HepG2 (cell line): ENCODE measurements at regions not wholly inside any gene's neighbourhood (a gene's known extent, or its start where the extent isn't known, plus 50 kb on each side); places are given as distances from the start of the nearest gene placed in this dataset.

Source experiments
- ARID3A ChIP-seq: IDR thresholded peaks from 2 replicates; pipeline ENCODE4 v1.6.1; 2012; ENCODE audit warnings: low read depth, low read length, improper control_type of control experiment
- ATF5 ChIP-seq: sonication (generic); formaldehyde crosslinking; IDR thresholded peaks from 2 replicates; pipeline ENCODE4 v1.4.0; 2020; ENCODE audit warnings: mild to moderate bottlenecking, low read depth, missing genetic modification reagents
- ATF7-NPFF ChIP-seq: sonication (generic); formaldehyde crosslinking; IDR thresholded peaks from 2 replicates; pipeline ENCODE4 v1.8.1; 2023; ENCODE audit warnings: mild to moderate bottlenecking, low read depth, missing genetic modification reagents, moderate library complexity
- CCDC6 ChIP-seq: sonication (generic); formaldehyde crosslinking; IDR thresholded peaks from 2 replicates; pipeline ENCODE4 v1.8.1; 2022; ENCODE audit warnings: mild to moderate bottlenecking, missing genetic modification reagents, moderate library complexity
- CREM ChIP-seq, 2 experiments: sonication (generic) in 1 of 2; formaldehyde crosslinking in 1 of 2; IDR thresholded peaks; 2 replicates each; pipeline versions ENCODE4 v1.4.0 to v1.6.1; 2016 to 2020; ENCODE audit warnings: antibody characterized with exemption in 1 of 2, mild to moderate bottlenecking in 1 of 2, missing genetic modification reagents in 1 of 2
- DRAP1 ChIP-seq: IDR thresholded peaks from 2 replicates; pipeline ENCODE4 v1.6.1; 2016; ENCODE audit warnings: missing genetic modification reagents, missing compliant biosample characterization
- EHMT2 ChIP-seq: fragments of 200-600 bp; sonication (generic); IDR thresholded peaks from 2 replicates; pipeline ENCODE4 v1.7.0; 2017; ENCODE audit warnings: antibody characterized with exemption, low read depth, low read length, borderline replicate concordance
- FOSL2 ChIP-seq: sonication (generic); formaldehyde crosslinking; IDR thresholded peaks from 2 replicates; pipeline ENCODE4 v1.4.0; 2020; ENCODE audit warnings: missing genetic modification reagents
- FOXK2 ChIP-seq: fragments of 450-650 bp; IDR thresholded peaks from 2 replicates; pipeline ENCODE4 v1.6.1; 2016
- IKZF5 ChIP-seq: IDR thresholded peaks from 2 replicates; pipeline ENCODE4 v1.6.1; 2018; ENCODE audit warnings: missing genetic modification reagents, mild to moderate bottlenecking, missing compliant biosample characterization
- RCOR2 ChIP-seq: IDR thresholded peaks from 2 replicates; pipeline ENCODE4 v1.6.1; 2016; ENCODE audit warnings: missing biosample characterization, missing genetic modification reagents
- SIN3B ChIP-seq: fragments of 150-350 bp; IDR thresholded peaks from 2 replicates; pipeline ENCODE4 v1.6.1; 2014; ENCODE audit warnings: low read length
- SOX13 ChIP-seq, 3 experiments: fragments of 450-650 bp in 1 of 3; sonication (generic) in 1 of 3; formaldehyde crosslinking in 1 of 3; IDR thresholded peaks in 2 of 3; conservative IDR thresholded peaks in 1 of 3; 2 replicates each; pipeline versions ENCODE4 v1.5.0 to v1.6.1; 2016 to 2020; ENCODE audit warnings: antibody characterized with exemption in 1 of 3, mild to moderate bottlenecking in 1 of 3, missing compliant biosample characterization in 1 of 3, missing genetic modification reagents in 1 of 3, moderate library complexity in 1 of 3
- TBL1XR1 ChIP-seq: fragments of 150-350 bp; IDR thresholded peaks from 2 replicates; pipeline ENCODE4 v1.6.1; 2014; ENCODE audit warnings: borderline replicate concordance, low read length; ENCODE audit not compliant: partially characterized antibody
- TCF12 ChIP-seq, 2 experiments: fragments of 450-650 bp in 1 of 2; sonication (generic) in 1 of 2; formaldehyde crosslinking in 1 of 2; IDR thresholded peaks; 2 replicates each; pipeline versions ENCODE4 v1.6.1 to v1.8.0; 2017 to 2022; ENCODE audit warnings: antibody characterized with exemption in 1 of 2, mild to moderate bottlenecking in 1 of 2, missing genetic modification reagents in 1 of 2, moderate library complexity in 1 of 2
- ZBTB34 ChIP-seq: sonication (generic); formaldehyde crosslinking; IDR thresholded peaks from 2 replicates; pipeline ENCODE4 v1.8.0; 2022; ENCODE audit warnings: mild to moderate bottlenecking, missing genetic modification reagents
- ZGPAT ChIP-seq: IDR thresholded peaks from 2 replicates; pipeline ENCODE4 v1.6.1; 2016; ENCODE audit warnings: mild to moderate bottlenecking
- ZKSCAN8 ChIP-seq: IDR thresholded peaks from 2 replicates; pipeline ENCODE4 v1.6.1; 2016; ENCODE audit warnings: borderline replicate concordance, missing genetic modification reagents, missing compliant biosample characterization
- ZMYM2 ChIP-seq: sonication (generic); formaldehyde crosslinking; IDR thresholded peaks from 2 replicates; pipeline ENCODE4 v1.8.0; 2022; ENCODE audit warnings: mild to moderate bottlenecking, missing genetic modification reagents
- ZNF101 ChIP-seq: sonication (generic); formaldehyde crosslinking; IDR thresholded peaks from 2 replicates; pipeline ENCODE4 v1.4.0; 2020; ENCODE audit warnings: mild to moderate bottlenecking, low read depth, missing genetic modification reagents, borderline replicate concordance
- ZNF329 ChIP-seq: sonication (generic); formaldehyde crosslinking; IDR thresholded peaks from 2 replicates; pipeline ENCODE4 v1.9.0; 2021; ENCODE audit warnings: low read depth, mild to moderate bottlenecking, missing genetic modification reagents
- ZNF354B ChIP-seq: sonication (generic); formaldehyde crosslinking; IDR thresholded peaks from 2 replicates; pipeline ENCODE4 v1.8.0; 2022; ENCODE audit warnings: mild to moderate bottlenecking, missing genetic modification reagents
- ZNF564 ChIP-seq: sonication (generic); formaldehyde crosslinking; IDR thresholded peaks from 2 replicates; pipeline ENCODE4 v1.8.1; 2023; ENCODE audit warnings: mild to moderate bottlenecking, missing genetic modification reagents
- ZNF703 ChIP-seq: sonication (generic); formaldehyde crosslinking; IDR thresholded peaks from 2 replicates; pipeline ENCODE4 v1.5.1; 2020; ENCODE audit warnings: missing genetic modification reagents, mild to moderate bottlenecking, moderate library complexity, borderline replicate concordance

GRCh38 chrX:20397587-20397986 lies 130.9 kb upstream of the RPS6KA3 start (continued):
- TF ChIP-seq ARID3A: no peak
- no peak for TF ChIP-seq ZNF329
- peak; percentile 58 for TF ChIP-seq FOSL2 (CRISPR knock-in tag)
- no peak for TF ChIP-seq TCF12 (IDR thresholded peaks at IDR 0.05)
- no peak for TF ChIP-seq TCF12 (CRISPR knock-in tag; IDR thresholded peaks at IDR 0.05)
- TF ChIP-seq ZBTB34: no peak
- TF ChIP-seq ZNF703 (CRISPR knock-in tag): no peak
- TF ChIP-seq ZGPAT (CRISPR knock-in tag): 0 out of 2 replicates have a peak, but pooled peaks have one; percentile 30
- no peak for TF ChIP-seq ZKSCAN8 (CRISPR knock-in tag)
- no peak for TF ChIP-seq DRAP1 (CRISPR knock-in tag)
- TF ChIP-seq ZMYM2 (CRISPR knock-in tag): no peak
- no peak for TF ChIP-seq FOXK2
- TF ChIP-seq ATF5 (CRISPR knock-in tag): no peak
- no peak for TF ChIP-seq ZNF354B (CRISPR knock-in tag)
- TF ChIP-seq IKZF5 (CRISPR knock-in tag): no peak
- TF ChIP-seq SOX13 (IDR thresholded peaks at IDR 0.05): no peak
- TF ChIP-seq SOX13 (CRISPR knock-in tag; conservative IDR thresholded peaks at IDR 0.05 in 1 of 2, IDR thresholded peaks at IDR 0.05 in 1 of 2): peak in 1 of 2 experiments; percentile 52; a peak in 2 of 4 replicates
- no peak for TF ChIP-seq ZNF564 (CRISPR knock-in tag)
- no peak for TF ChIP-seq CCDC6 (CRISPR knock-in tag)
- peak; percentile 40; the same call in 1 of the 2 replicates for TF ChIP-seq CREM (IDR thresholded peaks at IDR 0.05)
- TF ChIP-seq CREM (CRISPR knock-in tag; IDR thresholded peaks at IDR 0.05): no peak
- TF ChIP-seq EHMT2: no peak
- TF ChIP-seq TBL1XR1: no peak
- no peak for TF ChIP-seq RCOR2 (CRISPR knock-in tag)
- no peak for TF ChIP-seq ATF7-NPFF
- no peak for TF ChIP-seq ZNF101 (CRISPR knock-in tag)
- TF ChIP-seq SIN3B: no peak
